Stimulated activated CD4-positive, alpha-beta T cell treated with anti-CD3 and anti-CD28 coated beads, Interleukin-12 subunit alpha, Interleukin-12 subunit beta, amount 100 ng/mL, for 48 hours (primary cell): ENCODE measurements at regions not wholly inside any gene's neighbourhood (a gene's known extent, or its start where the extent isn't known, plus 50 kb on each side); places are given as distances from the start of the nearest gene placed in this dataset.

ENCODE experiments used
- DNase-seq, 3 donors: peaks; one replicate each; pipeline ENCODE4 v3.0.0-alpha.2; 2020; ENCODE audit warnings: low read depth in 2 of 3, low spot score in 1 of 3

DNA sequence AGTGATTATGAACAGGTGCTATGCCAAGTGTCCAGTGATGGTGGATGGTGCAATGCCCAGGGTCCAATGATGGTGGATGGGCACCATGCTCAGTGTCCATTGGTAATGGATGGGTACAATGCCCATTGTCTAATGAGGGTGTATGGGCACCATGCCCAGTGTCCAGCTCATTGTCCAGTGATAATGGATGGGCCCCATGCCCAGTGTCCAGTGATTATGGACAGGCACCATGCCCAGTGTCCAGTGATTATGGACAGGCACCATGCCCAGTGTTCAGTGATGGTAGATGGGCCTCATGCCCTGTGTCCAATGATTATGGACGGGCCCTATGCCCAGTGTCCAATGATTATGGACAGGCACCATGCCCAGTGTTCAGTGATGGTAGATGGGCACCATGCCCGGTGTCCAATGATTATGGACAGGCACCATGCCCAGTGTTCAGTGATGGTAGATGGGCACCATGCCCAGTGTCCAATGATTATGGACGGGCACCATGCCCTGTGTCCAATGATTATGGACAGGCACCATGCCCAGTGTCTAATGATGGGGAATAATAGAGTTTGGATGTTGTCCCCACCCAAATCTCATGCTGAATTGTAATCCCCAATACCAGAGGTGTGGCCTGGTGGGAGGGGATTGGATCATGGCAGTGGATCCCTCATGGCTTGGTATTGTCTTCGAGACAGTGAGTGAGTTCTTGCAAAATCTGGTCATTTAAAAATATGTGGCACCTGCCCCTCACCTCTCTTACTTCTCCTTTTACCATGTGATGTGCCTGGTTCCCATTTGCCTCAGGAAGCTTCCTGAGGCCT, 87.8 kb downstream of the ANKRD10 start:
- no peak for DNase-seq
